ENCODE measurements at regions not wholly inside any gene's neighbourhood (a gene's known extent, or its start where the extent isn't known, plus 50 kb on each side); places are given as distances from the start of the nearest gene placed in this dataset.
A peak's percentile ranks its signal among the peaks of the same experiment; 100 is the strongest.

GRCh38 chr1:18548643-18549042 lies 67.9 kb downstream of the KLHDC7A start:
- H3K4me3 ChIP-seq (ENCODE audit: extremely low read depth in 1 of 4, insufficient read depth in 2 of 4, low read depth in 3 of 4, low read length in 4 of 4), result no peak overlapping the region
- no peak overlapping the region; the same call in 1 of the 2 replicates for H4K8ac ChIP-seq (ENCODE audit: extremely low read depth, insufficient read depth, low read length)
- H3K18ac ChIP-seq (ENCODE audit: extremely low read depth, low read length), result no peak overlapping the region
- ChIA-PET CTCF (ENCODE audit: partially characterized antibody) (interaction anchor here (0.5 to 50.4 kb wide), 4 partner anchors 23 to 302 kb away, joined by 3 to 984 read pairs (median 4); no protein-coding TSS in a partner anchor), POLR2A (ENCODE audit: partially characterized antibody) (interaction anchor here (2.8 kb wide), 1 partner anchor 11 kb away, joined by 6 read pairs; no protein-coding TSS in a partner anchor)
- H3K27me3 ChIP-seq (replicated peaks in 1 of 4; ENCODE audit: control insufficient read depth in 3 of 4, extremely low read depth in 1 of 4, insufficient read depth in 3 of 4, low read length in 3 of 4), result peaks cover 0 to 2% (median 0%) of the 10 kb centered on the region in 4 experiments; a peak in 1 of 7 replicates
- H4K91ac ChIP-seq (replicated peaks; ENCODE audit: insufficient read length, low read length), result no peak overlapping the region
- no peak overlapping the region for H3K4me2 ChIP-seq (ENCODE audit: insufficient read depth in 1 of 2, low read depth in 2 of 2, low read length in 2 of 2)
- H2AK5ac ChIP-seq (ENCODE audit: low read depth, low read length), result no peak overlapping the region
- H3K23ac ChIP-seq (ENCODE audit: insufficient read length), result no peak overlapping the region
- H2BK15ac ChIP-seq (ENCODE audit: low read length), result 0 out of 2 replicates have a peak overlapping the region, but pooled peaks have one; percentile 77
- H3K9me3 ChIP-seq (ENCODE audit: insufficient read depth in 2 of 2, low read depth in 1 of 2, low read length in 1 of 2), result peaks cover 0 to 1% of the 10 kb centered on the region in 2 experiments; a peak in 1 of 4 replicates
- WGBS, 2 experiments (ENCODE audit: extremely low coverage in 1 of 2, insufficient coverage in 1 of 2, insufficient read length in 1 of 2, insufficient replicate concordance in 2 of 2, low coverage in 1 of 2, low lambda C conversion rate in 2 of 2, missing lambda C conversion rate in 1 of 2), result 90% methylated on average over 6 of the region's 6 CpGs; no CpG with 5 or more reads in 1 of the 2 experiments
- no peak overlapping the region for H3K14ac ChIP-seq (ENCODE audit: insufficient read length)
- H3K56ac ChIP-seq (replicated peaks; ENCODE audit: insufficient read length, low read depth, low read length), result no peak overlapping the region
- H2BK120ac ChIP-seq (replicated peaks; ENCODE audit: low read depth, low read length), result no peak overlapping the region
- DNase-seq (ENCODE audit: low read depth in 1 of 2, low spot score in 2 of 2), result no peak
- no peaks in the 10 kb centered on the region for H3K36me3 ChIP-seq (ENCODE audit: control insufficient read depth in 2 of 4, insufficient read depth in 4 of 4, low read length in 3 of 4)
- no peak overlapping the region for H2AFZ ChIP-seq (ENCODE audit: low read length)
- no peaks in the 10 kb centered on the region for H3K79me1 ChIP-seq (ENCODE audit: low read depth, low read length)
- H2BK20ac ChIP-seq (ENCODE audit: low read length), result no peak overlapping the region
- peaks cover 0 to 7% (median 3%) of the 10 kb centered on the region in 4 experiments; a peak in 4 of 7 replicates for H3K4me1 ChIP-seq (replicated peaks in 1 of 4; ENCODE audit: control insufficient read depth in 3 of 4, insufficient read depth in 4 of 4, low read length in 3 of 4)
- no peak overlapping the region for H3K27ac ChIP-seq (ENCODE audit: low read depth, low read length)
- H2BK5ac ChIP-seq (ENCODE audit: low read depth, low read length), result no peak overlapping the region
- no peak overlapping the region for H3K9ac ChIP-seq (replicated peaks in 1 of 4; ENCODE audit: extremely low read depth in 1 of 4, low read depth in 3 of 4, low read length in 3 of 4)
- H4K20me1 ChIP-seq (replicated peaks in 1 of 2; ENCODE audit: control insufficient read depth in 1 of 2, insufficient read depth in 2 of 2, low read length in 2 of 2), result no peaks in the 10 kb centered on the region
- H2BK12ac ChIP-seq (ENCODE audit: low read depth, low read length), result peak overlapping the region; percentile 17; the same call in 1 of the 2 replicates
- no peak overlapping the region for H4K5ac ChIP-seq (ENCODE audit: insufficient read length, low read depth, low read length)
- H3K4ac ChIP-seq (replicated peaks; ENCODE audit: insufficient read length, low read depth, low read length), result no peak overlapping the region
- TF ChIP-seq BCL11A (IDR thresholded peaks at IDR 0.05; ENCODE audit: low read depth in 2 of 2, low read length in 2 of 2) (no peak), POLR2AphosphoS5 (IDR thresholded peaks at IDR 0.05; ENCODE audit: low read depth, low read length) (no peak), SP4 (IDR thresholded peaks at IDR 0.05; ENCODE audit: low read length) (no peak), RNF2 (IDR thresholded peaks at IDR 0.05; ENCODE audit: borderline replicate concordance, low read depth, low read length, missing control alignments, poor library complexity, severe bottlenecking) (no peak), SIN3A (conservative IDR thresholded peaks at IDR 0.05 in 1 of 2, IDR thresholded peaks at IDR 0.05 in 1 of 2; ENCODE audit: low read depth in 1 of 2, low read length in 2 of 2) (no peak), JUN (IDR thresholded peaks at IDR 0.05; ENCODE audit: low read depth, low read length) (no peak), SRF (IDR thresholded peaks at IDR 0.05; ENCODE audit: low read depth, low read length) (no peak), JUND (IDR thresholded peaks at IDR 0.05; ENCODE audit: low read length) (no peak), BRCA1 (IDR thresholded peaks at IDR 0.05; ENCODE audit: low read depth, low read length) (no peak)
- no peak for FAIRE-seq
- no peaks in the 10 kb centered on the region for H3K23me2 ChIP-seq (ENCODE audit: low read depth, low read length)
- H3K79me2 ChIP-seq (ENCODE audit: control insufficient read depth in 1 of 2, insufficient read depth in 2 of 2, low read length in 2 of 2), result no peaks in the 10 kb centered on the region
